GM23248 (cell line): ENCODE measurements at regions not wholly inside any gene's neighbourhood (a gene's known extent, or its start where the extent isn't known, plus 50 kb on each side); places are given as distances from the start of the nearest gene placed in this dataset.
"Not testable (repeated sequence)": the region's sequence is repeated elsewhere in the genome, so short reads cannot be mapped to it uniquely, and the experiment has no call there.

Experiments used
- DNase-seq: peaks from one replicate; pipeline ENCODE4 v3.0.0-alpha.2; 2015
- H2AFZ ChIP-seq: fragments of 200-600 bp; sonication (generic); 2 replicates; pipeline ENCODE4 v1.6.1; 2016; ENCODE audit warnings: antibody characterized with exemption
- H3F3A ChIP-seq: fragments of 200-600 bp; sonication (generic); 2 replicates; pipeline ENCODE4 v1.6.1; 2016; ENCODE audit warnings: mild to moderate bottlenecking, antibody characterized with exemption, mixed run types; ENCODE audit not compliant: insufficient read depth
- H3K27ac ChIP-seq: fragments of 200-600 bp; sonication (generic); 2 replicates; pipeline ENCODE4 v1.5.1; 2016; ENCODE audit warnings: mild to moderate bottlenecking
- H3K27me3 ChIP-seq: fragments of 200-600 bp; sonication (generic); replicated peaks from 2 replicates; pipeline ENCODE4 v1.6.1; 2016; ENCODE audit warnings: mild to moderate bottlenecking; ENCODE audit not compliant: insufficient read depth
- H3K36me3 ChIP-seq: fragments of 200-600 bp; sonication (generic); 2 replicates; pipeline ENCODE4 v1.6.1; 2016; ENCODE audit warnings: low read depth, mild to moderate bottlenecking
- H3K4me1 ChIP-seq: fragments of 200-600 bp; sonication (generic); 2 replicates; pipeline ENCODE4 v1.6.1; 2016; ENCODE audit warnings: mild to moderate bottlenecking; ENCODE audit not compliant: insufficient read depth
- H3K4me2 ChIP-seq: fragments of 200-600 bp; sonication (generic); one replicate; pipeline ENCODE4 v1.6.1; 2016; ENCODE audit warnings: mild to moderate bottlenecking; ENCODE audit not compliant: unreplicated experiment
- H3K4me3 ChIP-seq: fragments of 200-600 bp; sonication (generic); 2 replicates; pipeline ENCODE4 v1.5.1; 2016; ENCODE audit warnings: mild to moderate bottlenecking
- H3K79me2 ChIP-seq: fragments of 200-600 bp; sonication (generic); 2 replicates; pipeline ENCODE4 v1.6.1; 2016; ENCODE audit warnings: mild to moderate bottlenecking; ENCODE audit not compliant: insufficient read depth
- H3K9ac ChIP-seq: fragments of 200-600 bp; sonication (generic); 2 replicates; pipeline ENCODE4 v1.6.1; 2016; ENCODE audit warnings: mild to moderate bottlenecking
- H3K9me2 ChIP-seq: fragments of 200-600 bp; sonication (generic); 2 replicates; pipeline ENCODE4 v1.6.1; 2016; ENCODE audit warnings: mixed run types, mild to moderate bottlenecking, moderate library complexity; ENCODE audit not compliant: insufficient read depth
- H3K9me3 ChIP-seq: fragments of 200-600 bp; sonication (generic); one replicate; pipeline ENCODE4 v1.6.1; 2017; ENCODE audit warnings: low read depth
- H4K20me1 ChIP-seq: fragments of 200-600 bp; sonication (generic); 2 replicates; pipeline ENCODE4 v1.6.0; 2016; ENCODE audit not compliant: insufficient read depth
- EZH2 ChIP-seq: fragments of 200-600 bp; sonication (generic); IDR thresholded peaks from 2 replicates; pipeline ENCODE4 v1.6.1; 2018; ENCODE audit warnings: antibody characterized with exemption, mild to moderate bottlenecking; ENCODE audit not compliant: insufficient read depth, poor library complexity, severe bottlenecking
- EZH2phosphoT487 ChIP-seq: fragments of 200-600 bp; sonication (generic); IDR thresholded peaks from 2 replicates; pipeline ENCODE4 v1.6.1; 2018; ENCODE audit warnings: antibody characterized with exemption, moderate library complexity, mild to moderate bottlenecking, low read depth; ENCODE audit not compliant: insufficient read depth
- WGBS, 2 experiments: methylation state at CpG; one replicate each; pipeline ENCODE4 v1.1.6; 2015 to 2017; ENCODE audit warnings: low lambda C conversion rate in 2 of 2, low coverage in 1 of 2; ENCODE audit errors: missing lambda C conversion rate in 2 of 2; 5-methylcytosine and 5-hydroxymethylcytosine counted together
- in situ Hi-C: fragments of 300-500 bp; cut with MboI; formaldehyde crosslinking; loops from 2 replicates; pipeline ENCODE4 v1.15.0; 2020

DNA sequence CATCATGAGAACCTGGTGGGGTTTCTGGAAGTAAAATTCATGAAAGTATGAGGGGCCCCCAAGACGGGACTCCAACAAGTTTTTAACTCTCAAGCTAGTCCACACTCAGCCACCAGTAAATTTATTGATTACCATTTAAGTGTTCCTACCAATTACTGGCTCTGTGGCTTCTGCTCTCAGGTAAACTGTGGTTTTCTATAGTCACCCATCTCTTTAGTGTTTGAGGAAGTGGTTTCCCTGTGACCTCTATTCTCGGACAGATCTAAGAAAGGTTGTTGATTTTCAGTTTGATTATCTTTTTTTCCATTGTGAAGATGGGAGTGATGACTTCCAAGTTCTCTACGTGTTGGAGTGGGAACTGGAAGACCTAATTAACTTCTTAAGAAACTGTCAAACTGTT, 869.6 kb downstream of the CDY1 start:
- H4K20me1 ChIP-seq, H3K27ac ChIP-seq, H2AFZ ChIP-seq, H3K4me2 ChIP-seq, H3K9me2 ChIP-seq, H3K4me1 ChIP-seq, DNase-seq, H3K79me2 ChIP-seq, H3K9me3 ChIP-seq, H3K4me3 ChIP-seq, H3K27me3 ChIP-seq, in situ Hi-C loops, H3K9ac ChIP-seq, H3F3A ChIP-seq, H3K36me3 ChIP-seq: not testable (repeated sequence)
- WGBS, 2 experiments: 6 to 11% methylated on average over 3 of the region's 3 CpGs

DNA sequence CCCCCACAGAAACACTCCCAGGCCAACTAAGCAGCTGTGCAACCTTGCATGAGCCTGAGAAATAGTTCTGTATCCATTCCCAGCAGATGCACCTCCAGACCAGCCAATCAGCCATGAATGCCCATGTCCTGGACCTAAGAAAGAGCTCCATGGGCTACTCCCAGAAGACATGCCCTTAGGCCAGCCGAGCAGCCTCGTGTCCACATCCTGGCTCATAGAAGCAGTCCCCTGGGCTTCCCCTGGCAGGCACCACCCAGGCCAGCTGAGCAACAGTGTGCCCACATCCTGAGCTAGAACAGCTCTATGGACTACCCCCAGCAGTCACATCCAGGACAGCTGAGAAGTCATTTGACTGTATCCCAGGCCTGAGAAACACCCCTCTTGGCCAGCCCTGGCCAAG, 899.5 kb downstream of the CDY1 start:
- DNase-seq, H3K4me1 ChIP-seq, H3K9ac ChIP-seq, H2AFZ ChIP-seq, in situ Hi-C loops, H3F3A ChIP-seq, H3K36me3 ChIP-seq, H3K4me3 ChIP-seq, H3K9me2 ChIP-seq, H3K27me3 ChIP-seq, H3K27ac ChIP-seq, H3K4me2 ChIP-seq, H3K79me2 ChIP-seq, H4K20me1 ChIP-seq, H3K9me3 ChIP-seq: not testable (repeated sequence)
- WGBS, 2 experiments: 30% methylated on average over 2 of the region's 2 CpGs; no CpG with 5 or more reads in 1 of the 2 experiments

- no peak overlapping the region for H3K4me2 ChIP-seq
- H3K4me3 ChIP-seq: no peak overlapping the region
- no peaks in the 10 kb centered on the region for H3K9me2 ChIP-seq
- no peak overlapping the region for H3K27ac ChIP-seq
- DNase-seq: no peak
- H3K27me3 ChIP-seq: no peaks in the 10 kb centered on the region
- no peak overlapping the region for H3K9ac ChIP-seq
- WGBS, 2 experiments: 64 to 90% methylated on average over 2 of the region's 2 CpGs
- in situ Hi-C loops: no loop called here
- no peaks in the 10 kb centered on the region for H3K79me2 ChIP-seq
- H3K36me3 ChIP-seq: no peaks in the 10 kb centered on the region
- TF ChIP-seq EZH2: no peak
- no peak for TF ChIP-seq EZH2phosphoT487
- no peak overlapping the region for H2AFZ ChIP-seq
- no peaks in the 10 kb centered on the region for H4K20me1 ChIP-seq
- H3K9me3 ChIP-seq: no peaks in the 10 kb centered on the region
- no peaks in the 10 kb centered on the region for H3F3A ChIP-seq
- H3K4me1 ChIP-seq: no peaks in the 10 kb centered on the region
Observed at GRCh38 chrY:26555015-26555414, 933.1 kb downstream of the CDY1 start.

DNA sequence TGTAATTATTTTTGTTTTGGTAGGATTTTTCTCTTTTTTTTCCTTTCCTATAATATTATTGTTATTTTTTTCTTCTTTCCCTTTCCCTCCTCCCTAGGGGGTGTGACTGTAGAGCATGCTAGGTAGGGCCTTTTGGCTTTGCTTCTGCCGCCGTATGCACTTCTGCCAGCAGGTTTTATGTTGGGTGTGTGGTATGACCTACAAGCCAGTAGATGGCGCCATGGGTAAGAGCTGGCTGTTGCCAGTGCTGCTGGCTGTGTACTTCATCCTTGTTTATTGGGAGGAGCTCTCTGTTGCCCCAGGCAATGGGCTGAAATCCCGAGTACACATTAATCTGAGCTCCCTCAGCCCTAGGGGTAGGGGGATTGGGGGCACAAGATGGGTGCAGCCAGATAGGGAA, 941.1 kb downstream of the CDY1 start:
- H3K4me3 ChIP-seq, in situ Hi-C loops, H3K9ac ChIP-seq, H3K4me2 ChIP-seq, H3K4me1 ChIP-seq, H3K79me2 ChIP-seq, H2AFZ ChIP-seq, H3K9me3 ChIP-seq, H4K20me1 ChIP-seq, H3K9me2 ChIP-seq, H3K27me3 ChIP-seq, H3F3A ChIP-seq, H3K27ac ChIP-seq, H3K36me3 ChIP-seq: not testable (repeated sequence)
- peak; percentile 0 for DNase-seq
- 36 to 62% methylated on average over 3 to 4 of the region's 4 CpGs for WGBS, 2 experiments
